Lower leg skin (tissue), 4 donors: ENCODE measurements at regions not wholly inside any gene's neighbourhood (a gene's known extent, or its start where the extent isn't known, plus 50 kb on each side); places are given as distances from the start of the nearest gene placed in this dataset.

ENCODE experiments used
- DNase-seq, 2 donors: peaks; one replicate each; pipeline ENCODE4 v3.0.0-alpha.2; 2019; ENCODE audit warnings: low spot score in 2 of 2
- H3K4me3 ChIP-seq: fragments of 200-600 bp; sonication (generic); 2 replicates; pipeline ENCODE4 v1.5.1; 2017; ENCODE audit warnings: mild to moderate bottlenecking, low read depth; ENCODE audit not compliant: poor library complexity, severe bottlenecking
- CTCF ChIP-seq, 3 donors: fragments of 450-650 bp; IDR thresholded peaks; one replicate each; pipeline ENCODE4 v1.5.1; 2016; ENCODE audit warnings: antibody characterized with exemption in 3 of 3, mild to moderate bottlenecking in 3 of 3, moderate library complexity in 2 of 3
- POLR2A ChIP-seq, 2 donors: fragments of 450-650 bp; IDR thresholded peaks; one replicate each; pipeline ENCODE4 v1.6.1; 2016 to 2017; ENCODE audit warnings: antibody characterized with exemption in 2 of 2, mild to moderate bottlenecking in 1 of 2, moderate library complexity in 1 of 2
- WGBS, 2 donors: methylation state at CpG; one replicate each; pipeline ENCODE4 v1.1.5; 2018; 5-methylcytosine and 5-hydroxymethylcytosine counted together
- intact Hi-C: fragments of 100-400 bp; cut with DNase I; formaldehyde crosslinking; loops from one replicate; pipeline ENCODE4 v1.15.0; 2023; ENCODE audit warnings: low total_unique reads

- no peak overlapping the region for H3K4me3 ChIP-seq
- intact Hi-C loops: no loop called here
- no peak for TF ChIP-seq POLR2A (IDR thresholded peaks at IDR 0.05)
- no peak for TF ChIP-seq CTCF (IDR thresholded peaks at IDR 0.05)
- no peak for DNase-seq
Measured at GRCh38 chr10:64494901-64495300, 973.7 kb downstream of the REEP3 start.

GRCh38 chr10:64497306-64497705 is 976.1 kb downstream of the REEP3 start:
- no peak for DNase-seq
- intact Hi-C loops: no loop called here
- no peak for TF ChIP-seq POLR2A (IDR thresholded peaks at IDR 0.05)
- no peak for TF ChIP-seq CTCF (IDR thresholded peaks at IDR 0.05)
- no peak overlapping the region for H3K4me3 ChIP-seq
- 90 to 92% methylated on average over 8 of the region's 8 CpGs for WGBS, 2 donors

GRCh38 chr10:64501807-64502206 is 980.6 kb downstream of the REEP3 start:
- DNase-seq: no peak
- no peak overlapping the region for H3K4me3 ChIP-seq
- intact Hi-C loops: no loop called here
- TF ChIP-seq POLR2A (IDR thresholded peaks at IDR 0.05) (no peak), CTCF (IDR thresholded peaks at IDR 0.05) (no peak)

GRCh38 chr10:64502936-64503335 is 981.7 kb downstream of the REEP3 start:
- intact Hi-C loops: no loop called here
- TF ChIP-seq CTCF (IDR thresholded peaks at IDR 0.05): no peak
- TF ChIP-seq POLR2A (IDR thresholded peaks at IDR 0.05): no peak
- WGBS, 2 donors: 73 to 74% methylated on average over 2 of the region's 2 CpGs
- H3K4me3 ChIP-seq: no peak overlapping the region
- DNase-seq: no peak

GRCh38 chr10:64503429-64503828 is 982.2 kb downstream of the REEP3 start:
- TF ChIP-seq POLR2A (IDR thresholded peaks at IDR 0.05) (no peak), CTCF (IDR thresholded peaks at IDR 0.05) (no peak)
- DNase-seq: no peak
- 35 to 43% methylated on average over 3 of the region's 3 CpGs for WGBS, 2 donors
- intact Hi-C loops: no loop called here
- no peak overlapping the region for H3K4me3 ChIP-seq

- 51 to 65% methylated on average over 1 of the region's 1 CpG for WGBS, 2 donors
- DNase-seq: no peak
- intact Hi-C loops: no loop called here
- TF ChIP-seq POLR2A (IDR thresholded peaks at IDR 0.05): no peak
- no peak for TF ChIP-seq CTCF (IDR thresholded peaks at IDR 0.05)
- H3K4me3 ChIP-seq: no peak overlapping the region
Measured at GRCh38 chr10:64505501-64505900, 984.3 kb downstream of the REEP3 start.
